HEK293 (cell line): ENCODE measurements at regions not wholly inside any gene's neighbourhood (a gene's known extent, or its start where the extent isn't known, plus 50 kb on each side); places are given as distances from the start of the nearest gene placed in this dataset.

ENCODE experiments used
- CTCF ChIA-PET: fragments of 350-600 bp; formaldehyde crosslinking; extraction: SDS; loops from one replicate; lab custom pipeline; 2021; ENCODE audit warnings: antibody characterized with exemption; lab: Yijun Ruan, JAX
- POLR2A ChIA-PET: fragments of 300-600 bp; formaldehyde crosslinking; extraction: SDS; loops from one replicate; lab custom pipeline; 2020; ENCODE audit warnings: antibody characterized with exemption, inconsistent platforms; lab: Yijun Ruan, JAX
- H3K27ac ChIP-seq: fragments of 200-500 bp; sonication (Bioruptor generic); 2 replicates; pipeline ENCODE4 v1.5.1; 2014; ENCODE audit warnings: low read depth, low read length, control low read depth, inconsistent platforms; ENCODE audit errors: extremely low read depth
- H3K36me3 ChIP-seq, 2 experiments: fragments of 200-500 bp in 1 of 2; sonication (Bioruptor generic) in 1 of 2; 1 replicate in 1 of 2; 2 replicates in 1 of 2; pipeline ENCODE4 v1.5.1; 2014 to 2017; ENCODE audit warnings: inconsistent platforms in 2 of 2, low read length in 2 of 2; ENCODE audit not compliant: control insufficient read depth in 2 of 2, insufficient read depth in 1 of 2
- H3K4me1 ChIP-seq: fragments of 200-500 bp; sonication (Bioruptor generic); 2 replicates; pipeline ENCODE4 v1.5.1; 2014; ENCODE audit warnings: mild to moderate bottlenecking, low read length, inconsistent platforms; ENCODE audit not compliant: control insufficient read depth, insufficient read depth
- H3K4me3 ChIP-seq: 2 replicates; pipeline ENCODE4 v1.5.1; 2011; ENCODE audit warnings: low read depth, mild to moderate bottlenecking, control low read depth, low read length, moderate library complexity
- H3K9me3 ChIP-seq: fragments of 200-500 bp; sonication (Bioruptor generic); 2 replicates; pipeline ENCODE4 v1.5.1; 2014; ENCODE audit warnings: low read depth, low read length, inconsistent platforms; ENCODE audit not compliant: control insufficient read depth, insufficient read depth
- AEBP2 ChIP-seq: fragments of 450-650 bp; formaldehyde crosslinking; IDR thresholded peaks from 2 replicates; pipeline ENCODE4 v1.5.1; 2016; ENCODE audit warnings: missing biosample characterization, missing genetic modification characterization, borderline replicate concordance
- KLF1 ChIP-seq: fragments of 450-650 bp; formaldehyde crosslinking; IDR thresholded peaks from 2 replicates; pipeline ENCODE4 v1.5.1; 2016; ENCODE audit warnings: missing biosample characterization, missing genetic modification characterization
- PATZ1 ChIP-seq: fragments of 450-650 bp; formaldehyde crosslinking; IDR thresholded peaks from 2 replicates; pipeline ENCODE4 v1.5.1; 2016; ENCODE audit warnings: missing biosample characterization, missing genetic modification characterization
- PRDM1 ChIP-seq: fragments of 450-650 bp; formaldehyde crosslinking; IDR thresholded peaks from 2 replicates; pipeline ENCODE4; 2016; ENCODE audit warnings: missing biosample characterization, missing genetic modification characterization
- PRDM4 ChIP-seq: fragments of 450-650 bp; formaldehyde crosslinking; IDR thresholded peaks from 2 replicates; pipeline ENCODE4 v1.5.1; 2017; ENCODE audit warnings: missing biosample characterization, missing genetic modification characterization
- RBAK ChIP-seq: fragments of 450-650 bp; formaldehyde crosslinking; IDR thresholded peaks from 2 replicates; pipeline ENCODE4 v1.5.1; 2016; ENCODE audit warnings: missing biosample characterization, missing genetic modification characterization
- SETDB1 ChIP-seq: IDR thresholded peaks from one replicate; pipeline ENCODE4 v1.6.1; 2017; ENCODE audit warnings: mild to moderate bottlenecking, low read length, moderate library complexity, mixed read lengths; ENCODE audit not compliant: insufficient read length
- SP2 ChIP-seq: fragments of 450-650 bp; formaldehyde crosslinking; IDR thresholded peaks from 2 replicates; pipeline ENCODE4 v1.5.1; 2016; ENCODE audit warnings: missing biosample characterization, missing genetic modification characterization
- SP7 ChIP-seq: fragments of 450-650 bp; formaldehyde crosslinking; IDR thresholded peaks from 2 replicates; pipeline ENCODE4 v1.5.1; 2016; ENCODE audit warnings: missing biosample characterization, missing genetic modification characterization
- YY2 ChIP-seq: fragments of 450-650 bp; formaldehyde crosslinking; IDR thresholded peaks from 2 replicates; pipeline ENCODE4 v1.5.1; 2016; ENCODE audit warnings: missing biosample characterization, missing genetic modification characterization
- ZBTB20 ChIP-seq: fragments of 450-650 bp; formaldehyde crosslinking; IDR thresholded peaks from 2 replicates; pipeline ENCODE4 v1.5.1; 2016; ENCODE audit warnings: missing biosample characterization, missing genetic modification characterization
- ZBTB21 ChIP-seq: fragments of 450-650 bp; formaldehyde crosslinking; IDR thresholded peaks from 2 replicates; pipeline ENCODE4 v1.5.1; 2017; ENCODE audit warnings: missing biosample characterization, missing genetic modification characterization
- ZBTB26 ChIP-seq: fragments of 450-650 bp; formaldehyde crosslinking; optimal IDR thresholded peaks from 2 replicates; pipeline ENCODE3; 2016; ENCODE audit warnings: missing biosample characterization, mild to moderate bottlenecking, missing genetic modification characterization
- ZBTB8A ChIP-seq: fragments of 450-650 bp; formaldehyde crosslinking; IDR thresholded peaks from 2 replicates; pipeline ENCODE4 v1.5.1; 2016; ENCODE audit warnings: missing biosample characterization, missing genetic modification characterization
- ZFP37 ChIP-seq: fragments of 450-650 bp; formaldehyde crosslinking; IDR thresholded peaks from 2 replicates; pipeline ENCODE4 v1.5.1; 2016; ENCODE audit warnings: missing biosample characterization, missing genetic modification characterization
- ZNF174 ChIP-seq: fragments of 450-650 bp; formaldehyde crosslinking; IDR thresholded peaks from 2 replicates; pipeline ENCODE4 v1.5.0; 2017; ENCODE audit warnings: missing biosample characterization, mild to moderate bottlenecking, missing genetic modification characterization
- ZNF211 ChIP-seq: fragments of 450-650 bp; formaldehyde crosslinking; IDR thresholded peaks from 2 replicates; pipeline ENCODE4 v1.5.1; 2016; ENCODE audit warnings: low read depth, missing biosample characterization, missing genetic modification characterization
- ZNF221 ChIP-seq: fragments of 450-650 bp; formaldehyde crosslinking; IDR thresholded peaks from 2 replicates; pipeline ENCODE4 v1.5.1; 2017; ENCODE audit warnings: missing biosample characterization, missing genetic modification characterization, borderline replicate concordance
- ZNF248 ChIP-seq: fragments of 450-650 bp; formaldehyde crosslinking; IDR thresholded peaks from 2 replicates; pipeline ENCODE4 v1.5.1; 2017; ENCODE audit warnings: missing biosample characterization, missing genetic modification characterization
- ZNF266 ChIP-seq: fragments of 450-650 bp; formaldehyde crosslinking; IDR thresholded peaks from 2 replicates; pipeline ENCODE4 v1.5.1; 2016; ENCODE audit warnings: missing biosample characterization, missing genetic modification characterization, low read depth
- ZNF274 ChIP-seq, 2 experiments: fragments of 200-500 bp in 1 of 2; fragments of 450-650 bp in 1 of 2; sonication (Bioruptor generic) in 1 of 2; formaldehyde crosslinking in 1 of 2; IDR thresholded peaks; 2 replicates each; pipeline versions ENCODE4 v1.5.1 to v1.6.1; 2014 to 2016; ENCODE audit warnings: borderline replicate concordance in 1 of 2, inconsistent platforms in 1 of 2, low read length in 1 of 2, missing biosample characterization in 1 of 2, missing genetic modification characterization in 1 of 2
- ZNF341 ChIP-seq: fragments of 450-650 bp; formaldehyde crosslinking; IDR thresholded peaks from 2 replicates; pipeline ENCODE4; 2016; ENCODE audit warnings: low read depth, missing biosample characterization, missing genetic modification characterization
- ZNF529 ChIP-seq: fragments of 450-650 bp; formaldehyde crosslinking; IDR thresholded peaks from 2 replicates; pipeline ENCODE4 v1.5.1; 2017; ENCODE audit warnings: missing genetic modification characterization, missing biosample characterization; ENCODE audit not compliant: insufficient replicate concordance
- ZNF626 ChIP-seq: fragments of 450-650 bp; sonication (Bioruptor Pico); formaldehyde crosslinking; IDR thresholded peaks from 2 replicates; pipeline ENCODE4 v1.5.1; 2018; ENCODE audit warnings: missing biosample characterization, missing genetic modification characterization, inconsistent platforms
- ZNF776 ChIP-seq: fragments of 450-650 bp; formaldehyde crosslinking; IDR thresholded peaks from 2 replicates; pipeline ENCODE4 v1.5.0; 2017; ENCODE audit warnings: missing biosample characterization, missing genetic modification characterization, borderline replicate concordance
- ZNF777 ChIP-seq: fragments of 450-650 bp; formaldehyde crosslinking; IDR thresholded peaks from 2 replicates; pipeline ENCODE4 v1.5.1; 2017; ENCODE audit warnings: missing biosample characterization, missing genetic modification characterization, borderline replicate concordance
- ZSCAN16 ChIP-seq: fragments of 450-650 bp; formaldehyde crosslinking; IDR thresholded peaks from 2 replicates; pipeline ENCODE4 v1.5.1; 2016; ENCODE audit warnings: missing biosample characterization, missing genetic modification characterization
- ZSCAN5A ChIP-seq: fragments of 450-650 bp; formaldehyde crosslinking; IDR thresholded peaks from 2 replicates; pipeline ENCODE4 v1.5.1; 2016; ENCODE audit warnings: missing biosample characterization, missing genetic modification characterization

- ChIA-PET CTCF (no interaction called here), POLR2A (no interaction called here)
- H3K9me3 ChIP-seq: no peaks in the 10 kb centered on the region
- H3K4me3 ChIP-seq: no peak overlapping the region
- H3K36me3 ChIP-seq: no peaks in the 10 kb centered on the region
- H3K4me1 ChIP-seq: peaks cover 2% of the 10 kb centered on the region; the same call in 1 of the 2 replicates
- H3K27ac ChIP-seq: no peak overlapping the region
- TF ChIP-seq SETDB1: no peak
- no peak for TF ChIP-seq SP2 (tag by site-specific recombination)
- TF ChIP-seq PATZ1: no peak
- TF ChIP-seq ZNF341 (tag by site-specific recombination): no peak
- TF ChIP-seq ZNF211 (tag by site-specific recombination): no peak
- TF ChIP-seq ZBTB20: no peak
- TF ChIP-seq ZNF626 (tag by site-specific recombination): no peak
- TF ChIP-seq ZNF274 (IDR thresholded peaks at IDR 0.05; ENCODE audit: low read length): no peak
- no peak for TF ChIP-seq ZNF274 (tag by site-specific recombination; IDR thresholded peaks at IDR 0.05; ENCODE audit: borderline replicate concordance)
- no peak for TF ChIP-seq PRDM1 (tag by site-specific recombination)
- TF ChIP-seq ZBTB26: no peak
- no peak for TF ChIP-seq ZBTB21 (tag by site-specific recombination)
- TF ChIP-seq ZSCAN16: no peak
- TF ChIP-seq SP7: no peak
- no peak for TF ChIP-seq KLF1 (tag by site-specific recombination)
- TF ChIP-seq RBAK (tag by site-specific recombination): no peak
- TF ChIP-seq ZNF266 (tag by site-specific recombination): no peak
- no peak for TF ChIP-seq YY2 (tag by site-specific recombination)
- TF ChIP-seq ZNF777 (tag by site-specific recombination): no peak
- TF ChIP-seq ZNF174 (tag by site-specific recombination): no peak
- no peak for TF ChIP-seq ZNF248
These were observed 612.0 kb upstream of the CLINT1 start for GRCh38 chr5:158470764-158471534.

- POLR2A ChIA-PET: no interaction called here
- Histone ChIP-seq H3K36me3 (no peaks in the 10 kb centered on the region), H3K4me3 (no peak overlapping the region), H3K9me3 (no peaks in the 10 kb centered on the region), H3K27ac (no peak overlapping the region), H3K4me1 (peaks cover 9% of the 10 kb centered on the region)
- CTCF ChIA-PET: interaction anchor here (0.9 kb wide), 1 partner anchor 10 kb away, joined by 3 read pairs; no protein-coding TSS in a partner anchor
- TF ChIP-seq PRDM4 (no peak), ZSCAN5A (tag by site-specific recombination) (no peak), ZNF529 (no peak), ZNF221 (tag by site-specific recombination) (no peak), ZNF776 (tag by site-specific recombination) (no peak), ZBTB8A (tag by site-specific recombination) (no peak), ZFP37 (tag by site-specific recombination) (no peak), AEBP2 (no peak)
These were observed 609.5 kb upstream of the CLINT1 start for GRCh38 chr5:158468444-158468843.
